HL-60 (cell line): ENCODE measurements at regions not wholly inside any gene's neighbourhood (a gene's known extent, or its start where the extent isn't known, plus 50 kb on each side); places are given as distances from the start of the nearest gene placed in this dataset.

ENCODE experiments used
- GABPA ChIP-seq: IDR thresholded peaks from 2 replicates; pipeline ENCODE4 v1.6.1; 2012; ENCODE audit warnings: low read depth
- POLR2AphosphoS5 ChIP-seq: IDR thresholded peaks from 2 replicates; pipeline ENCODE4 v1.6.1; 2012; ENCODE audit warnings: low read depth
- REST ChIP-seq: IDR thresholded peaks from 2 replicates; pipeline ENCODE4 v1.6.1; 2012; ENCODE audit warnings: low read depth; ENCODE audit not compliant: insufficient replicate concordance
- SPI1 ChIP-seq: IDR thresholded peaks from 2 replicates; pipeline ENCODE4 v1.6.1; 2012; ENCODE audit warnings: low read depth, mild to moderate bottlenecking, borderline replicate concordance
- TF ChIP-seq, protein P1 (sequence below): IDR thresholded peaks from one replicate; pipeline ENCODE4 v1.5.1; 2011; ENCODE audit warnings: low read length, control low read depth, inconsistent platforms; ENCODE audit not compliant: insufficient read depth

- TF ChIP-seq, protein P1, sequence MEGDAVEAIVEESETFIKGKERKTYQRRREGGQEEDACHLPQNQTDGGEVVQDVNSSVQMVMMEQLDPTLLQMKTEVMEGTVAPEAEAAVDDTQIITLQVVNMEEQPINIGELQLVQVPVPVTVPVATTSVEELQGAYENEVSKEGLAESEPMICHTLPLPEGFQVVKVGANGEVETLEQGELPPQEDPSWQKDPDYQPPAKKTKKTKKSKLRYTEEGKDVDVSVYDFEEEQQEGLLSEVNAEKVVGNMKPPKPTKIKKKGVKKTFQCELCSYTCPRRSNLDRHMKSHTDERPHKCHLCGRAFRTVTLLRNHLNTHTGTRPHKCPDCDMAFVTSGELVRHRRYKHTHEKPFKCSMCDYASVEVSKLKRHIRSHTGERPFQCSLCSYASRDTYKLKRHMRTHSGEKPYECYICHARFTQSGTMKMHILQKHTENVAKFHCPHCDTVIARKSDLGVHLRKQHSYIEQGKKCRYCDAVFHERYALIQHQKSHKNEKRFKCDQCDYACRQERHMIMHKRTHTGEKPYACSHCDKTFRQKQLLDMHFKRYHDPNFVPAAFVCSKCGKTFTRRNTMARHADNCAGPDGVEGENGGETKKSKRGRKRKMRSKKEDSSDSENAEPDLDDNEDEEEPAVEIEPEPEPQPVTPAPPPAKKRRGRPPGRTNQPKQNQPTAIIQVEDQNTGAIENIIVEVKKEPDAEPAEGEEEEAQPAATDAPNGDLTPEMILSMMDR, result no peak
- TF ChIP-seq GABPA (no peak), REST (no peak), POLR2AphosphoS5 (no peak), SPI1 (no peak)
Observed at GRCh38 chr3:18872466-18872865, 275.8 kb upstream of the KCNH8 start.
